ENCODE measurements at regions not wholly inside any gene's neighbourhood (a gene's known extent, or its start where the extent isn't known, plus 50 kb on each side); places are given as distances from the start of the nearest gene placed in this dataset.

- TF ChIP-seq POLR2AphosphoS5 (IDR thresholded peaks at IDR 0.05; ENCODE audit: low read depth, low read length): no peak
- TF ChIP-seq, protein P1, sequence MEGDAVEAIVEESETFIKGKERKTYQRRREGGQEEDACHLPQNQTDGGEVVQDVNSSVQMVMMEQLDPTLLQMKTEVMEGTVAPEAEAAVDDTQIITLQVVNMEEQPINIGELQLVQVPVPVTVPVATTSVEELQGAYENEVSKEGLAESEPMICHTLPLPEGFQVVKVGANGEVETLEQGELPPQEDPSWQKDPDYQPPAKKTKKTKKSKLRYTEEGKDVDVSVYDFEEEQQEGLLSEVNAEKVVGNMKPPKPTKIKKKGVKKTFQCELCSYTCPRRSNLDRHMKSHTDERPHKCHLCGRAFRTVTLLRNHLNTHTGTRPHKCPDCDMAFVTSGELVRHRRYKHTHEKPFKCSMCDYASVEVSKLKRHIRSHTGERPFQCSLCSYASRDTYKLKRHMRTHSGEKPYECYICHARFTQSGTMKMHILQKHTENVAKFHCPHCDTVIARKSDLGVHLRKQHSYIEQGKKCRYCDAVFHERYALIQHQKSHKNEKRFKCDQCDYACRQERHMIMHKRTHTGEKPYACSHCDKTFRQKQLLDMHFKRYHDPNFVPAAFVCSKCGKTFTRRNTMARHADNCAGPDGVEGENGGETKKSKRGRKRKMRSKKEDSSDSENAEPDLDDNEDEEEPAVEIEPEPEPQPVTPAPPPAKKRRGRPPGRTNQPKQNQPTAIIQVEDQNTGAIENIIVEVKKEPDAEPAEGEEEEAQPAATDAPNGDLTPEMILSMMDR (IDR thresholded peaks at IDR 0.05): no peak
- TF ChIP-seq, protein P2, sequence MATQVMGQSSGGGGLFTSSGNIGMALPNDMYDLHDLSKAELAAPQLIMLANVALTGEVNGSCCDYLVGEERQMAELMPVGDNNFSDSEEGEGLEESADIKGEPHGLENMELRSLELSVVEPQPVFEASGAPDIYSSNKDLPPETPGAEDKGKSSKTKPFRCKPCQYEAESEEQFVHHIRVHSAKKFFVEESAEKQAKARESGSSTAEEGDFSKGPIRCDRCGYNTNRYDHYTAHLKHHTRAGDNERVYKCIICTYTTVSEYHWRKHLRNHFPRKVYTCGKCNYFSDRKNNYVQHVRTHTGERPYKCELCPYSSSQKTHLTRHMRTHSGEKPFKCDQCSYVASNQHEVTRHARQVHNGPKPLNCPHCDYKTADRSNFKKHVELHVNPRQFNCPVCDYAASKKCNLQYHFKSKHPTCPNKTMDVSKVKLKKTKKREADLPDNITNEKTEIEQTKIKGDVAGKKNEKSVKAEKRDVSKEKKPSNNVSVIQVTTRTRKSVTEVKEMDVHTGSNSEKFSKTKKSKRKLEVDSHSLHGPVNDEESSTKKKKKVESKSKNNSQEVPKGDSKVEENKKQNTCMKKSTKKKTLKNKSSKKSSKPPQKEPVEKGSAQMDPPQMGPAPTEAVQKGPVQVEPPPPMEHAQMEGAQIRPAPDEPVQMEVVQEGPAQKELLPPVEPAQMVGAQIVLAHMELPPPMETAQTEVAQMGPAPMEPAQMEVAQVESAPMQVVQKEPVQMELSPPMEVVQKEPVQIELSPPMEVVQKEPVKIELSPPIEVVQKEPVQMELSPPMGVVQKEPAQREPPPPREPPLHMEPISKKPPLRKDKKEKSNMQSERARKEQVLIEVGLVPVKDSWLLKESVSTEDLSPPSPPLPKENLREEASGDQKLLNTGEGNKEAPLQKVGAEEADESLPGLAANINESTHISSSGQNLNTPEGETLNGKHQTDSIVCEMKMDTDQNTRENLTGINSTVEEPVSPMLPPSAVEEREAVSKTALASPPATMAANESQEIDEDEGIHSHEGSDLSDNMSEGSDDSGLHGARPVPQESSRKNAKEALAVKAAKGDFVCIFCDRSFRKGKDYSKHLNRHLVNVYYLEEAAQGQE (IDR thresholded peaks at IDR 0.05; ENCODE audit: insufficient read depth in 1 of 2, low read depth in 2 of 2, low read length in 1 of 2): no peak
Measured at GRCh38 chr4:106585915-106586349, 217.4 kb upstream of the GIMD1 start.

Measured in Panc1 (cell line).